HG02840 (cell line): ENCODE measurements at regions not wholly inside any gene's neighbourhood (a gene's known extent, or its start where the extent isn't known, plus 50 kb on each side); places are given as distances from the start of the nearest gene placed in this dataset.
"Not testable (repeated sequence)": the region's sequence is repeated elsewhere in the genome, so short reads cannot be mapped to it uniquely, and the experiment has no call there.

Experiments
- ATAC-seq: cut with Tn5 transposase; IDR thresholded peaks from one replicate; pipeline ENCODE4 v1.9.1; 2021; ENCODE audit warnings: mild to moderate bottlenecking, moderate library complexity, moderate number of reproducible peaks; ENCODE audit not compliant: unreplicated experiment, low FRiP score

- no peak for ATAC-seq
Observed at GRCh38 chr2:39568561-39569006, 97.1 kb upstream of the TMEM178A start.

GRCh38 chr2:39570130-39570555, 95.6 kb upstream of the TMEM178A start:
- no peak for ATAC-seq

- ATAC-seq: no peak
Observed at GRCh38 chr2:39570614-39571013, 95.1 kb upstream of the TMEM178A start.

GRCh38 chr2:39571111-39571731, 94.5 kb upstream of the TMEM178A start:
- no peak for ATAC-seq

GRCh38 chr2:39573276-39573675, 92.4 kb upstream of the TMEM178A start:
- no peak for ATAC-seq

GRCh38 chr2:39581866-39582265, 83.9 kb upstream of the TMEM178A start:
- ATAC-seq: no peak

GRCh38 chr2:39583213-39583612, 82.5 kb upstream of the TMEM178A start:
- ATAC-seq: no peak

- no peak for ATAC-seq
Observed at GRCh38 chr2:39583781-39584180, 81.9 kb upstream of the TMEM178A start.

- no peak for ATAC-seq
Observed at GRCh38 chr2:39584283-39584965, 81.3 kb upstream of the TMEM178A start.

GRCh38 chr2:39585531-39585930, 80.2 kb upstream of the TMEM178A start:
- ATAC-seq: not testable (repeated sequence)

GRCh38 chr2:39587168-39587567, 78.5 kb upstream of the TMEM178A start:
- ATAC-seq: no peak

GRCh38 chr2:39587641-39588040, 78.1 kb upstream of the TMEM178A start:
- no peak for ATAC-seq

- ATAC-seq: no peak
Observed at GRCh38 chr2:39593439-39594393, 72.0 kb upstream of the TMEM178A start.

- ATAC-seq: no peak
Observed at GRCh38 chr2:39595116-39595515, 70.6 kb upstream of the TMEM178A start.

- ATAC-seq: no peak
Observed at GRCh38 chr2:39597314-39597713, 68.4 kb upstream of the TMEM178A start.

- ATAC-seq: no peak
Observed at GRCh38 chr2:39602616-39603015, 63.1 kb upstream of the TMEM178A start.

GRCh38 chr2:39603436-39603835, 62.3 kb upstream of the TMEM178A start:
- no peak for ATAC-seq

GRCh38 chr2:39604866-39605265, 60.9 kb upstream of the TMEM178A start:
- ATAC-seq: no peak

- no peak for ATAC-seq
Observed at GRCh38 chr2:39606585-39606984, 59.1 kb upstream of the TMEM178A start.

GRCh38 chr2:39607538-39608262, 58.0 kb upstream of the TMEM178A start:
- ATAC-seq: no peak

- ATAC-seq: no peak
Observed at GRCh38 chr2:39608263-39608575, 57.5 kb upstream of the TMEM178A start.
